Activated CD4-positive, alpha-beta memory T cell treated with anti-CD3 and anti-CD28 coated beads, Interleukin-2, amount 10 ng/mL, durations not matched to agents 7 days and 5 days (primary cell): ENCODE measurements at regions not wholly inside any gene's neighbourhood (a gene's known extent, or its start where the extent isn't known, plus 50 kb on each side); places are given as distances from the start of the nearest gene placed in this dataset.
"Not testable (repeated sequence)": the region's sequence is repeated elsewhere in the genome, so short reads cannot be mapped to it uniquely, and the experiment has no call there.

ENCODE experiments used
- CTCF ChIA-PET: fragments of 350-600 bp; sonication (Branson Sonifier 250); formaldehyde crosslinking; loops from one replicate; lab custom pipeline; 2021; ENCODE audit warnings: antibody characterized with exemption, inconsistent platforms; lab: Charles Lee
- POLR2A ChIA-PET: fragments of 350-600 bp; sonication (Branson Sonifier 250); formaldehyde crosslinking; loops from one replicate; lab custom pipeline; 2021; ENCODE audit warnings: antibody characterized with exemption; lab: Charles Lee
- DNase-seq: peaks from one replicate; pipeline ENCODE4 v3.0.0-alpha.2; 2020
- H3K27ac Mint-ChIP-seq: one replicate; pipeline ENCODE4 v1.8.0; 2021; ENCODE audit warnings: mild to moderate bottlenecking, mixed read lengths
- H3K27me3 Mint-ChIP-seq: one replicate; pipeline ENCODE4 v1.8.0; 2021; ENCODE audit warnings: mixed read lengths
- H3K36me3 Mint-ChIP-seq: one replicate; pipeline ENCODE4 v1.8.0; 2021; ENCODE audit warnings: low read depth, mixed read lengths
- H3K4me1 Mint-ChIP-seq: one replicate; pipeline ENCODE4 v1.8.0; 2021; ENCODE audit warnings: mixed read lengths
- H3K4me3 Mint-ChIP-seq: one replicate; pipeline ENCODE4 v1.8.0; 2021; ENCODE audit warnings: mild to moderate bottlenecking, mixed read lengths
- H3K9me3 Mint-ChIP-seq: one replicate; pipeline ENCODE4 v1.8.0; 2021; ENCODE audit warnings: mixed read lengths

DNA sequence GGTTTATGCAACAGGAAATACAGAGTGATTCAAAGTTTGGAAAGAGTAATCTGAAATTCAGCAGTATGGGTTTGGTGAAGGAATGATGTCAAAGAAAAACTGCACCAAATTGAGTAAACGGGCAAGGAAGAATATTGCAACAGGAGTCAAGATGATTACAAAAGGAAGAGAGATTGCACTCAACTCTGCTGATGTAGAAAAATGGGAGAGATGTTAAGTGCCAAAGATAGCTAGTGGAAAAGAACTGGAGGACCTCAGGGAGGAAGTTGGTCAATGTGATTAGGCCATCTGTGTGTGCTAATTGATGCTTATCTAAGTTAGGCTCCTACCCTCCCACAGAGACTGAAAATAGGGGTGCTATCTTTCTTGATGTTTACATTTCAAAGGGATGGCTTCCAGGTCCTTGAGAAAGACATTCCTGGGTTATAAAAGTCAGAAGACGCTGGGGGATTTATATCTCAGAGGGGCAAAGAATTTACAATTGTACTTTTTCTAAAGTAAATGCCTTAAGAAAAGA, 167.4 kb upstream of the FAM47A start:
- CTCF ChIA-PET: no interaction called here
- H3K9me3 Mint-ChIP-seq: no peaks in the 10 kb centered on the region
- no peaks in the 10 kb centered on the region for H3K27me3 Mint-ChIP-seq
- H3K4me1 Mint-ChIP-seq: no peaks in the 10 kb centered on the region
- no peak overlapping the region for H3K4me3 Mint-ChIP-seq
- POLR2A ChIA-PET: no interaction called here
- no peaks in the 10 kb centered on the region for H3K36me3 Mint-ChIP-seq
- DNase-seq: no peak
- H3K27ac Mint-ChIP-seq: no peak overlapping the region

DNA sequence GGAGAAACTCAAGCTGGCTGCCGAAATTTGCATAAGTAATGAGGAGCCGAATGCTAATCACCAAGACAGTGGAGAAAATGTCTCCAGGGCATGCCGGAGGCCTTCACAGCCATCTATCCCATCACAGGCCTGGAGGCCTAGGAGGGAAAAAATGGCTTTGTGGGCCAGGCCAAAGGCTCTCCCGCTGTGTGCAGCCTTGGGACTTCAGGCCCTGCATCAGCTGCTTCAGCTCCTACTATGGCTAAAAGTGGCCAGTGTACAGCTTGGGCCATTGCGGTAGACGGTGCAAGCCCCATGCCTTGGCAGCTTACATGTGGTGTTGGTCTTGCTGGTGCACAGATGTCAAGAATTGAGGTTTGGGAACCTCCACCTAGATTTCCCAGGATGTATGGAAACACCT, 162.6 kb upstream of the FAM47A start:
- H3K27ac Mint-ChIP-seq: no peak overlapping the region
- H3K4me3 Mint-ChIP-seq: no peak overlapping the region
- H3K9me3 Mint-ChIP-seq: peaks cover 4% of the 10 kb centered on the region
- ChIA-PET POLR2A (no interaction called here), CTCF (no interaction called here)
- H3K4me1 Mint-ChIP-seq: no peaks in the 10 kb centered on the region
- no peaks in the 10 kb centered on the region for H3K36me3 Mint-ChIP-seq
- no peak for DNase-seq
- H3K27me3 Mint-ChIP-seq: no peaks in the 10 kb centered on the region

DNA sequence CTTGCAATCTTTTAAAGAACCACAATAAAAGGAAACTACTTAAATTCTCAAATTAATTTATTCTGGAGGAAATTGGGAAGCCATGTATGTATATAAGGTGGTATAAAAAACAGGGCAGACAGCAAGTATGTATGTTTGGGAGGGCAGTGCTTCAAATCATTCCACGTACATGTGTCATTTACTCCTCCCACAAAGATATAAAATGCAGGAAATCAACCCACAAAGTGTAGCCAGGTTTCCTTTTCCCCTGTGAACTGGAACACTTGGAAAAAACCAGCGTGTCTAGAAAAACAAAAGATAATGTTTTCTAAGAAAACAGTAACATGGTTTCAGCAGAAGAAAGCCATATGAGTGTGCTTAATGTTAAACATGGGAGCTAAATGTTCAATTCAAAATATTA, 156.7 kb upstream of the FAM47A start:
- ChIA-PET CTCF (no interaction called here), POLR2A (no interaction called here)
- H3K27ac Mint-ChIP-seq: no peak overlapping the region
- DNase-seq: no peak
- H3K4me1 Mint-ChIP-seq: no peaks in the 10 kb centered on the region
- H3K27me3 Mint-ChIP-seq: no peaks in the 10 kb centered on the region
- no peaks in the 10 kb centered on the region for H3K9me3 Mint-ChIP-seq
- H3K4me3 Mint-ChIP-seq: no peak overlapping the region
- no peaks in the 10 kb centered on the region for H3K36me3 Mint-ChIP-seq

DNA sequence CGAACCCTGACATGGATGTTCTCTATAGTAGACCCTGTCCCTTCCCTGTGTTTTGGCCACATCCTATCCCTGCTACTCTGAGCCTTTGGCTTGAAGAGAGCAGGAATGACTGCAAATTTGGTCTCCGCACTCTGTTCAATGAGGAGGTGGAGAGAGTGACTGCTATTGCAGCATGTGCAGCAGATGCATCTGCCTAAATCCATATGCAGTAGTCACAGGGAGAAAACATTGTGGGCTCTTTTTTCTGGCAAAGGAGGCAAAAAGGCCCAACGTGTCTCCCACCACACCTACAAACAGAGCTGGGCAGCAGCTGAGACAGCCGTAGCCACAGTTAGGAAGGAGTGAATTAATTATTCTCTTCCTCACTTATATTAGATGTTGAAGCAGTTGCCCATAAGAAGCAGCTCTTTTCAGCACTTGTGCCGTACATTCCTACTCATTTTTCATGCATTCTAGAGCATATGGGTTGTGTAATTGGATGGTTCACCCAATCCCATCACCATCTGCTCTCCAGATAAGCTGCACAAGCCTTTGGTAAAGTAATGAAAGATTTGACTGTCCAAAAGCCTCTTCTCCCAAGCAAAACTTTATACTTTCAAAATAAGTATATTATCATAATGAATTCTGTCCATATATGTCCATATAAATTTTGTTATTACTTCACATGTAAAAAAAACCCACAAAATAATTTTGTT, 147.9 kb upstream of the FAM47A start:
- Mint-ChIP-seq H3K36me3 (no peaks in the 10 kb centered on the region), H3K4me3 (no peak overlapping the region), H3K27ac (no peak overlapping the region), H3K27me3 (no peaks in the 10 kb centered on the region), H3K4me1 (no peaks in the 10 kb centered on the region), H3K9me3 (no peaks in the 10 kb centered on the region)
- ChIA-PET CTCF (no interaction called here), POLR2A (no interaction called here)
- DNase-seq: no peak

DNA sequence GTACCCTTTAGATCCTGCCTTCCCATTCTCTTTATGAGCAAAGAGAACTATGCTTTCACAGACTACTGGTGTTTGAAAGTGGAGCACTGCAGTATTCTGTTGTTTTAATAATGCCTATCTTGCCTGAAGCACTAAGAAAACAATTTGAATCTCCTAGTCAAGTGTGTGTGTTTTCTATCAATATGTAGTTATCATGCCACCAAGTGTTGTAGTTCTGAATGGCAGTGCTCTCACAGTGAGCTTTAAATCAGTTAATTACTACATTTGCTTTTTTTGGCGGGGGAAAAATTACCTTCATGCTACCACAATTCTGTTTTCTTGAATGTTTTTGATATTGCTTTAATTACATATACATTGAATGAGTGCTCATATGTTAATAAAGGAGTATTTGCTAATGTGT, 143.6 kb upstream of the FAM47A start:
- H3K27me3 Mint-ChIP-seq: no peaks in the 10 kb centered on the region
- H3K27ac Mint-ChIP-seq: no peak overlapping the region
- no peaks in the 10 kb centered on the region for H3K36me3 Mint-ChIP-seq
- H3K4me3 Mint-ChIP-seq: no peak overlapping the region
- peaks cover 3% of the 10 kb centered on the region for H3K9me3 Mint-ChIP-seq
- ChIA-PET POLR2A (no interaction called here), CTCF (no interaction called here)
- DNase-seq: no peak
- H3K4me1 Mint-ChIP-seq: no peaks in the 10 kb centered on the region

DNA sequence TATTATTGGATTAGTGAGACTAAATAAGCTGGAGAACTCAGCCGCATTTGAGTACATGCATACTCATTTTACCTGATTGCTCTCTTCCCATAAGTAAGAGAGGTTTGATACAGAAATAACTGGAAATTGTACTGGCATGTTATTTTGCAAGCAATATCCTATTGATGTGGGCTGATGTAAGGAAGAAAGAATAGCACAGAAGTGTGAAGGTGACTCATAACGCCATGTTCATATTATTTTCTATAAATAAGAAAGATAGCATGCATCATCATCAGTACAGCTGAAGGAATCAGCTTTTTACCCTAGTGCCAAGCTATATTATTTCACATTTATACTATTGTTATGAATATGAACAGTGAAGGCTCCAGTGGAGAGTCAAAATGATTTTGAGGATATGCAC, 138.3 kb upstream of the FAM47A start:
- CTCF ChIA-PET: no interaction called here
- DNase-seq: no peak
- Mint-ChIP-seq H3K4me1 (no peaks in the 10 kb centered on the region), H3K27me3 (no peaks in the 10 kb centered on the region), H3K9me3 (peaks cover 3% of the 10 kb centered on the region), H3K4me3 (no peak overlapping the region), H3K27ac (no peak overlapping the region), H3K36me3 (no peaks in the 10 kb centered on the region)
- POLR2A ChIA-PET: no interaction called here

DNA sequence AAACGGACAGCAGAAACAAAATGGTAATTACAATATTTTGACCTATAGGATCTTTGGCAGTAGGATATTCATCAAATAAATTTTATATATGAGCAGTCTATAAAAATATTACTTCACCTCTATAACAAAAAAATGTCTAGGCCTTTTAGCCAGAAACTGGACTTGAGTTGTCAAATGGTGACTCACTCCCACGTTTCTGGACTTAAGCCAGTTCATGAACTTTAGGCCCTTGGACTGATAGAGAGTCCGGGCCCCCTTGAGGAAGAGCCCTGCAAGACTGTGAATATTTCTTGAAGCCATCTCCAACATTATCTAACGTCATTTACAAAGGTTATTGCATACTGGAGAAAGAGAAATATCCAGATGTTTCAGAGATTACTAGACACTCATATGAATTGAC, 106.8 kb upstream of the FAM47A start:
- Mint-ChIP-seq H3K27ac (no peak overlapping the region), H3K9me3 (no peaks in the 10 kb centered on the region), H3K36me3 (no peaks in the 10 kb centered on the region), H3K4me3 (no peak overlapping the region), H3K27me3 (no peaks in the 10 kb centered on the region), H3K4me1 (no peaks in the 10 kb centered on the region)
- POLR2A ChIA-PET: no interaction called here
- CTCF ChIA-PET: no interaction called here
- DNase-seq: no peak

DNA sequence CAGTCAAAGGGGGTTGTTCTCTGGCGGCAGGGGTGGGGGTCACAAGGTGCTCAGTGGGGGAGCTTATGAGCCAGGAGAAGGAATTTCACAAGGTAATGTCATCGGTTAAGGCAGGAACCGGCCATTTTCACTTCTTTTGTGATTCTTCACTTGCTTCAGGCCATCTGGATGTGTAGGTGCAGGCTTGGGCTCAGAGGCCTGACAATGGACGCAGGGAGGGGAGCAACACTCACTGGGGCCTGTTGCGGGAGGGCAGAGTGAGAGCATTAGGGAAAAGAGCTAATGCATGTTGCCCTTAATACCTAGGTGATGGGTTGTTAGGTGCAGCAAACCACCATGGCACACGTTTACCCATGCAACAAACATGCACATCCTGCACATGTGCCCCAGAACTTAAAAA, 98.0 kb upstream of the FAM47A start:
- POLR2A ChIA-PET: not testable (repeated sequence)

DNA sequence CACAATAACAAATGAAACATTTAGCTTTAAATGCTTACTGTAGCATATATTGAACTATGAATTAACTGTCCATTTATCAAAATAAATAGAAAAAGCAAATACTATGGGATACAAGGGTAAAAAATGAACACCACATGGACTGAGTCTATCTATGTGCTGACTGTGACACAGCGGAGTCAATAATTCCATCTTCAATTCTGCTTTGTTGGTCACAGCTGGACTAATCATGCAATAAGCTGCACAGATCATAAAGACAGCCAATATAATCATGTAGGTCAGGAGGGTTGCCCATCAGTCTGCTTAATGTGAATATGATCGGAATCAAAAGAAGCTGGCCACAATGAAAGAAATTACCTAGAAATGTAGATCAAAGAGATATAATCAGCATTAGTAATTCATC, 95.7 kb upstream of the FAM47A start:
- H3K4me3 Mint-ChIP-seq: no peak overlapping the region
- POLR2A ChIA-PET: no interaction called here
- H3K27me3 Mint-ChIP-seq: no peaks in the 10 kb centered on the region
- H3K27ac Mint-ChIP-seq: no peak overlapping the region
- H3K9me3 Mint-ChIP-seq: peaks cover 3% of the 10 kb centered on the region
- no peak for DNase-seq
- no peaks in the 10 kb centered on the region for H3K36me3 Mint-ChIP-seq
- CTCF ChIA-PET: no interaction called here
- no peaks in the 10 kb centered on the region for H3K4me1 Mint-ChIP-seq

More for the DNA sequence above, 98.0 kb upstream of the FAM47A start:
- H3K27ac Mint-ChIP-seq, H3K27me3 Mint-ChIP-seq, DNase-seq, H3K36me3 Mint-ChIP-seq, CTCF ChIA-PET, H3K9me3 Mint-ChIP-seq, H3K4me3 Mint-ChIP-seq, H3K4me1 Mint-ChIP-seq: not testable (repeated sequence)

DNA sequence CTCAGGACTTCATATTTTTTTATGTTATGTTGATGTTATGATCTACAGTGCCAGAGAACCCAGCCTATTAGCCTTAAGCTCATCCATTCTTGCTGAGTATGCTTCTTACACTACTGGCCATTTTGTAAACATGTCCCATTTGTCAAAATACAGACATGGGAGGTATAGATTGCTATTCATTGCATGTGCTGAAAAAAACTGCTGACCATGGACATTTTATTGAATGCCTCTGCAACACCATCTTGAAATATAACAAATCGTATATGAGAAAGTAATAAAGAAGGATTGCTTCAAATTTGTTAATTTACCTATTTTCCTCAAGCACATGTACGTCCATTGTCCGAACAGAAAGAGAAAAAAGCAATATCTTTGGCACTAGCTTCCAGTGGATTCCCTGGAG, 91.5 kb upstream of the FAM47A start:
- no peaks in the 10 kb centered on the region for H3K4me1 Mint-ChIP-seq
- CTCF ChIA-PET: no interaction called here
- no peak for DNase-seq
- POLR2A ChIA-PET: no interaction called here
- H3K27ac Mint-ChIP-seq: no peak overlapping the region
- H3K27me3 Mint-ChIP-seq: no peaks in the 10 kb centered on the region
- no peaks in the 10 kb centered on the region for H3K36me3 Mint-ChIP-seq
- H3K9me3 Mint-ChIP-seq: no peaks in the 10 kb centered on the region
- no peak overlapping the region for H3K4me3 Mint-ChIP-seq

DNA sequence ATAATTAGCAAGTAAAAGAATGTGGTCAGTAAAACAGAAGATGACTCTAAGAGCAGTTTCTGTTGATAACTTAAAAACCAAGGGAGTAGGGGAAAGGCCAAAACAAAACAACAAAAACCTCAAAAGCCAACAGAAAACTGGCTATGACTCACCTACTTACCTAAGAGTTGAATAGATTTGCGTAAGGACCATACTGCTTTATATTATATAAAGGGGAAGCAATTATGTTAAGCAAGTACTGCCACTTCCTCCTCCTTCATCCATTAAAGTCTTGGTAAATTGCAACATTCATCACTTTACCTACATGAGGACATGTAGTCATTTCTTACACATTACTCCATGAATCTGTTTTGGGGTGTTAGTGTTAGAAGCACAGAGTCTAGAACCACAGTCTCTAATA, 85.9 kb upstream of the FAM47A start:
- H3K27me3 Mint-ChIP-seq: no peaks in the 10 kb centered on the region
- no peak overlapping the region for H3K4me3 Mint-ChIP-seq

DNA sequence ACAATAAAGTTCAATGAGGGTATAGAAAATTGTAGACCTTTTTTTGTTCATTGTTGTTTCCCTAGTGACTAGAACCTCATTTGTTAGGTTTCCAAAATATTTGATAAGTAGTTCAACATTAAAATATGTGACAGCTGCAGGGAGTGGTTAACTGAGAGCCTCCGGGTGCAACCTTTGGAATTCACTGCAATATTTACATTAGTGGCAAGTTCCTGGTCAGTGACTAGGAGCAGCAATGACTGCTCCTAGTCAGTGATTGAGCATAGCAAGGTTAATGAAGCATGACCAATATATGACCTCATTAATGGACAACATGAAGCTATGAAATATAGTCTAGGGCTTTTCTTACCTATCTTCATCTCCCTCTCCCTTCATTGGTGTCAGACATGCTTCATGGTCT, 65.8 kb upstream of the FAM47A start:
- H3K4me3 Mint-ChIP-seq: no peak overlapping the region
- no peaks in the 10 kb centered on the region for H3K4me1 Mint-ChIP-seq
- no peak overlapping the region for H3K27ac Mint-ChIP-seq
- no peaks in the 10 kb centered on the region for H3K27me3 Mint-ChIP-seq
- no peak for DNase-seq
- POLR2A ChIA-PET: no interaction called here
- CTCF ChIA-PET: no interaction called here
- no peaks in the 10 kb centered on the region for H3K36me3 Mint-ChIP-seq
- no peaks in the 10 kb centered on the region for H3K9me3 Mint-ChIP-seq

More for the DNA sequence above, 85.9 kb upstream of the FAM47A start:
- no peaks in the 10 kb centered on the region for H3K36me3 Mint-ChIP-seq
- H3K27ac Mint-ChIP-seq: no peak overlapping the region
- POLR2A ChIA-PET: no interaction called here
- CTCF ChIA-PET: no interaction called here
- no peak for DNase-seq
- H3K9me3 Mint-ChIP-seq: peaks cover 2% of the 10 kb centered on the region
- H3K4me1 Mint-ChIP-seq: no peaks in the 10 kb centered on the region
